Endothelial cell (in vitro differentiated cells): ENCODE measurements at regions not wholly inside any gene's neighbourhood (a gene's known extent, or its start where the extent isn't known, plus 50 kb on each side); places are given as distances from the start of the nearest gene placed in this dataset.

Source experiments
- DNase-seq: peaks from one replicate; pipeline ENCODE4 v3.0.0; 2021; ENCODE audit warnings: low spot score
- H3K27ac Mint-ChIP-seq: one replicate; pipeline ENCODE4 v1.8.0; 2021; ENCODE audit warnings: mixed read lengths, inconsistent platforms; ENCODE audit not compliant: unreplicated experiment
- H3K27me3 Mint-ChIP-seq: one replicate; pipeline ENCODE4 v1.8.0; 2021; ENCODE audit warnings: mild to moderate bottlenecking, moderate library complexity, mixed read lengths, inconsistent platforms; ENCODE audit not compliant: unreplicated experiment
- H3K36me3 Mint-ChIP-seq: one replicate; pipeline ENCODE4 v1.8.0; 2021; ENCODE audit warnings: mild to moderate bottlenecking, low read depth, mixed read lengths, inconsistent platforms; ENCODE audit not compliant: unreplicated experiment
- H3K4me1 Mint-ChIP-seq: one replicate; pipeline ENCODE4 v1.8.0; 2021; ENCODE audit warnings: mild to moderate bottlenecking, mixed read lengths, inconsistent platforms; ENCODE audit not compliant: unreplicated experiment
- H3K4me3 Mint-ChIP-seq: one replicate; pipeline ENCODE4 v1.8.0; 2021; ENCODE audit warnings: mild to moderate bottlenecking, mixed read lengths, inconsistent platforms; ENCODE audit not compliant: unreplicated experiment
- H3K9me3 Mint-ChIP-seq: one replicate; pipeline ENCODE4 v1.8.0; 2021; ENCODE audit warnings: mixed read lengths, inconsistent platforms; ENCODE audit not compliant: unreplicated experiment
- CTCF ChIP-seq: fragments of 200-600 bp; sonication (generic); IDR thresholded peaks from one replicate; pipeline ENCODE4 v1.5.0; 2021; ENCODE audit warnings: antibody characterized with exemption; ENCODE audit not compliant: unreplicated experiment

GRCh38 chr4:60368986-60369385 lies 831.1 kb upstream of the ADGRL3 start:
- TF ChIP-seq CTCF, result no peak
- no peak overlapping the region for H3K4me3 Mint-ChIP-seq
- H3K36me3 Mint-ChIP-seq, result no peaks in the 10 kb centered on the region

GRCh38 chr4:60378010-60378409 lies 822.1 kb upstream of the ADGRL3 start:
- H3K27ac Mint-ChIP-seq, result no peak overlapping the region
- H3K4me1 Mint-ChIP-seq, result no peaks in the 10 kb centered on the region
- H3K27me3 Mint-ChIP-seq, result no peaks in the 10 kb centered on the region
- H3K36me3 Mint-ChIP-seq, result no peaks in the 10 kb centered on the region
- no peak for DNase-seq
- no peak for TF ChIP-seq CTCF
- H3K9me3 Mint-ChIP-seq, result no peaks in the 10 kb centered on the region
- H3K4me3 Mint-ChIP-seq, result no peak overlapping the region

More at GRCh38 chr4:60368986-60369385, 831.1 kb upstream of the ADGRL3 start:
- no peak for DNase-seq
- no peaks in the 10 kb centered on the region for H3K4me1 Mint-ChIP-seq
- H3K27ac Mint-ChIP-seq, result no peak overlapping the region
- H3K9me3 Mint-ChIP-seq, result no peaks in the 10 kb centered on the region
- no peaks in the 10 kb centered on the region for H3K27me3 Mint-ChIP-seq

GRCh38 chr4:60384516-60384915 lies 815.6 kb upstream of the ADGRL3 start:
- no peak for DNase-seq
- no peaks in the 10 kb centered on the region for H3K4me1 Mint-ChIP-seq
- H3K9me3 Mint-ChIP-seq, result no peaks in the 10 kb centered on the region

GRCh38 chr4:60389633-60390032 lies 810.5 kb upstream of the ADGRL3 start:
- no peak for DNase-seq
- H3K4me1 Mint-ChIP-seq, result no peaks in the 10 kb centered on the region
- H3K27ac Mint-ChIP-seq, result no peak overlapping the region
- H3K27me3 Mint-ChIP-seq, result peaks cover 2% of the 10 kb centered on the region
- H3K4me3 Mint-ChIP-seq, result no peak overlapping the region
- no peak for TF ChIP-seq CTCF
- H3K9me3 Mint-ChIP-seq, result no peaks in the 10 kb centered on the region
- no peaks in the 10 kb centered on the region for H3K36me3 Mint-ChIP-seq

More at GRCh38 chr4:60384516-60384915, 815.6 kb upstream of the ADGRL3 start:
- no peaks in the 10 kb centered on the region for H3K36me3 Mint-ChIP-seq
- peaks cover 2% of the 10 kb centered on the region for H3K27me3 Mint-ChIP-seq
- no peak overlapping the region for H3K27ac Mint-ChIP-seq
- H3K4me3 Mint-ChIP-seq, result no peak overlapping the region
- TF ChIP-seq CTCF, result no peak

GRCh38 chr4:60396341-60397049 lies 803.6 kb upstream of the ADGRL3 start:
- Mint-ChIP-seq H3K36me3 (no peaks in the 10 kb centered on the region), H3K4me3 (no peak overlapping the region), H3K27ac (no peak overlapping the region), H3K4me1 (peaks cover 2% of the 10 kb centered on the region), H3K9me3 (no peaks in the 10 kb centered on the region), H3K27me3 (no peaks in the 10 kb centered on the region)
- DNase-seq, result no peak
- TF ChIP-seq CTCF, result no peak
